H4 (cell line): ENCODE measurements at regions not wholly inside any gene's neighbourhood (a gene's known extent, or its start where the extent isn't known, plus 50 kb on each side); places are given as distances from the start of the nearest gene placed in this dataset.
"Not testable (repeated sequence)": the region's sequence is repeated elsewhere in the genome, so short reads cannot be mapped to it uniquely, and the experiment has no call there.

Experiments used
- DNase-seq: peaks from one replicate; pipeline ENCODE4 v3.0.0-alpha.2; 2015; ENCODE audit warnings: low spot score

- DNase-seq, result no peak
Measured at GRCh38 chr9:36461323-36461722, 61.3 kb upstream of the RNF38 start.

- not testable (repeated sequence) for DNase-seq
Measured at GRCh38 chr9:36458430-36458915, 58.4 kb upstream of the RNF38 start.

GRCh38 chr9:36457836-36458429, 57.9 kb upstream of the RNF38 start:
- no peak for DNase-seq

GRCh38 chr9:36456480-36457065, 56.5 kb upstream of the RNF38 start:
- no peak for DNase-seq

- DNase-seq, result no peak
Measured at GRCh38 chr9:36451949-36452348, 51.9 kb upstream of the RNF38 start.

GRCh38 chr9:36450110-36450732, 50.2 kb upstream of the RNF38 start:
- DNase-seq, result peak; percentile 50
